GM18520 (cell line): ENCODE measurements at regions not wholly inside any gene's neighbourhood (a gene's known extent, or its start where the extent isn't known, plus 50 kb on each side); places are given as distances from the start of the nearest gene placed in this dataset.
"Not testable (repeated sequence)": the region's sequence is repeated elsewhere in the genome, so short reads cannot be mapped to it uniquely, and the experiment has no call there.

Experiments used
- ATAC-seq: cut with Tn5 transposase; IDR thresholded peaks from one replicate; pipeline ENCODE4 v1.9.1; 2021; ENCODE audit not compliant: unreplicated experiment

- no peak for ATAC-seq
Observed at GRCh38 chr5:125847561-125847960, 575.6 kb upstream of the GRAMD2B start.

DNA sequence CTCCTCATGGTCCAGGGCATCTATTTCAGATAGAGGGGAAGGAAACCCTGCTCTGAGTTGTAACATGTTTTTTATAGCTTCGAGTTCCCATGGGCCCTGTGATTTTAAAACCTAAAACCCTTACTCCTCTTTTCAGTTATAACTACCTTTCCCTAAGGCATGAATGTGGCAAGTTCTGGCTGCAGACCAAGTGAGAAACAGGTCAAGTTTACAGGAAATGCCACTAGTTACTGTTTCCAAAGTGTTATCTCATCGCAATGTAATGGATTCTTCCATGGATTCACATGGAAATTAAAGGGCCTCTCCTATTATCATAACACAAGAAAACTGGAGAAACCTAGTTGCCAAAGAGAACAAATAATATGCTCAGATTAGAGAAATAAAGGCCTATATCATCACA is 574.5 kb upstream of the GRAMD2B start:
- ATAC-seq, result no peak

DNA sequence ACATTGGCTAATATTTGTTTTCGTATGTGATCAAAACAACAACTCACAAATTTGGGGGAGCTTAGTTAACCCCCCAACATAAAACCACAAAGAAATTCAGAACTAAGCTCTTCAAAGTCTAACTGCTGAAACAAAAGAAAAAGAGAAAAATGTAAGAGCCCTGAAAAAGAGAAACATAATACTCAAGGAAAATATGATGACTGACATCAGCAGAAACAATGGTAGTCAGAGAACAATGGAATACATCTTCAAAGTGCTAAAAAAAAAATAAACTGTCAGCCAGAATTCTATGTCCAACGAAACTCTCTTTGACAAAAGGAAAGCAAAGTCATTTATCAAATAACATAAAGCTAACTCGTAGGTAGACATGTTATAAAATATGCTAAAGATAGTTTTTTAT is 566.3 kb upstream of the GRAMD2B start:
- ATAC-seq, result no peak

GRCh38 chr5:125863579-125863978 is 559.6 kb upstream of the GRAMD2B start:
- no peak for ATAC-seq

- no peak for ATAC-seq
Observed at GRCh38 chr5:125865166-125865815, 557.9 kb upstream of the GRAMD2B start.

GRCh38 chr5:125868036-125868435 is 555.2 kb upstream of the GRAMD2B start:
- ATAC-seq, result no peak

GRCh38 chr5:125870256-125870655 is 553.0 kb upstream of the GRAMD2B start:
- ATAC-seq, result no peak

GRCh38 chr5:125874057-125874456 is 549.2 kb upstream of the GRAMD2B start:
- ATAC-seq, result no peak

DNA sequence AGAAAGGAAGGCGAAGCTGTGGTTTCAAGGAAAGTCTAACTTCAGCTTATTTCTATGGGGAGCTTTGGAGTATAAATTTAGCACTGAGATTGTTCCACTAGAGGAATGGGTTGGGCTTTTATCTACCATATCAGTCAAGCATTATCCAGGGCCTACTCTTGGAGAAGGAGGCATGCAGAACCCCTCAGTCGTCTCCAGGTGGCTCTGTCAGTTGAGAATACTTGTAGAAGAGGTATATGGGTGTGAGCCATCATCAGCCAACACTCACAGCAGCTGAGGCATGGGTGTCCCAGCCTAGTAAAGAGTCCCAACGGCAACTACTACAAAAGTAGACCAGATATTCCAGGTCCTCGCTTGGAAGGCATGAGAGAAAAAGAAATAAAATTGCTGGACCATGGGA is 548.5 kb upstream of the GRAMD2B start:
- ATAC-seq, result no peak

GRCh38 chr5:125877248-125877647 is 546.0 kb upstream of the GRAMD2B start:
- ATAC-seq, result no peak

GRCh38 chr5:125882061-125882460 is 541.1 kb upstream of the GRAMD2B start:
- ATAC-seq, result no peak

DNA sequence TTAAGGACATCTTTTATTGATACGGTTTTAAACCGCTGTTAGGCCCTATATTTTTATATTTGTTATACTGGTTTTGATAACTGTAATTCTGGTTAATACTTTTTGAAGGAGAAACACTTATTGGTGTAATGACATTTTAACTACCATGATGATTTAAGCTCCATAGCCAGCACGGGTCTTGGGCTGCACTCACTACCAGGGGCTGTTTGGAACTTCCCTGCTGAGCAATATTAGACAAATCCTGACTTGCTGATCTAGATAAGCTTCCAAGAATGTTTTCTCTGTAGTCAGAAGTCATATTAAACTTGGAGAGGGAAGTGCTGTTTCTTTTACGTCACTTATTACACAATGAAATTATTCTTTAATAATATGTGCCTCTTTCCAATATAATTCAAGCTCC is 540.0 kb upstream of the GRAMD2B start:
- ATAC-seq, result no peak

- ATAC-seq, result no peak
Observed at GRCh38 chr5:125888358-125888757, 534.9 kb upstream of the GRAMD2B start.

GRCh38 chr5:125890511-125890931 is 532.7 kb upstream of the GRAMD2B start:
- ATAC-seq, result no peak

DNA sequence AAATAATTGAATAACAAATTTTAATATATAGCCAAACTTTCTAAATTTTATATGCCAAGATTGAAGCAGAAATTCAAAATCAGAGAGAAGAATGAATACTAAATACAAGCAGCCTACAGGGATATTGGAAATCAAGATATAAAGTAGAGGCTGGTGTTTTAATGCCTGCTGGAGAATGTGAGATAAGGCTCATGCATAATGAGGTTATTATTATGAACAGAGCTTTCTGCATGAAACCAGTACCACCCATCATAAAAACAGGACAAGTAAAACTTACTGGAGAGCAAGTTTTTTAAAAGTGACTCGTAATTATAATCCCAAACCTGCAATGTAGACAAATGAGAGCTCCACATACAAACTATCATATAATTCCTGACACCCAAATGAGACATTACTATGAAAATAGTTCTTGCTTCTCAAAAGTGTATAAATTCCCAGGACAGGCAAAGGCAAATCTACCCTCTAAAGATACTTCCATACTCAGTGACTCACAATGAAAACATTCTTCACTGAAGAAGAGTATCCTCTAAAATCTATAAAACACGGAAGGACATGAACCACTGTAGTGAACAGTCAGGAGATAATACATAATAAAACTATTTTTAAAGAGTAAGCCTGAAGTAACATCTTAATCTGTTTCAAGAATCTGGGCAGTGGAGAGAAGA is 532.0 kb upstream of the GRAMD2B start:
- ATAC-seq, result no peak

DNA sequence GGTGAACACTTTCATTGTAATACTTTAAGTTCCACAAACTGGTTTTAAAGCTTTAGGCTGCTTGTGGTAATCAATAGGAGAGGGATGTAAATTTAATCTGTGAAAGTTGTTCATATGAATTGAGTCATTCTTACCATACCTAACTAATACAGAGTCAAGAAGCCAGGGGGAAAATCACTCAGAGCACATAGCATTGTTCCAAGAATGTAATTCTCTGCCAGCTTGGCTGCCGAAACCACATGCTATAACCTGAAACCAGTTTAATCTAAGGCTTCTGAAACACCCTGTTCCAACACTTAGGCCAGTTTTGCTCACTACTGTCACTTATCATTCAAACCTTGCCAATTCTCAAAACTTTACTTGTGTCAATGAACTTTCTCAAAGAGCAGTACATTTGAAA is 528.8 kb upstream of the GRAMD2B start:
- ATAC-seq, result no peak

DNA sequence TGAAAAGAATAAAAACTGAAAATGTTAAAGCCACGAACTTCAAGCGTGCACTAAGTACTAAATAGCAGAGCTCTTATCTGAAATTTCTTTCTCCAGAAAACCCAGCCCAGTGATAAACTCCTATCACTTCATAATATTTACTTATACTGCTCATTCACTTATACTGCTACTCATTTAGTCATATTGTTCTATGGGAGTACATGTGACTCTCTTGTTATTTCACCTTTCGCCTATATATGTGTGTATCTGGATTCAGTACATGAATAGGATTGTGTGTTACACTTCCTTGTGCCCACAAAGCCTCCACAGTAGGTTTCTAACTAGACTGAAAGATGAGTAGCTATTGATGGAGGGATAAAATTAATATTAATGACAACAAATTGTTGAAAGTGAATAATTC is 526.8 kb upstream of the GRAMD2B start:
- ATAC-seq, result no peak

- no peak for ATAC-seq
Observed at GRCh38 chr5:125897089-125897488, 526.1 kb upstream of the GRAMD2B start.

DNA sequence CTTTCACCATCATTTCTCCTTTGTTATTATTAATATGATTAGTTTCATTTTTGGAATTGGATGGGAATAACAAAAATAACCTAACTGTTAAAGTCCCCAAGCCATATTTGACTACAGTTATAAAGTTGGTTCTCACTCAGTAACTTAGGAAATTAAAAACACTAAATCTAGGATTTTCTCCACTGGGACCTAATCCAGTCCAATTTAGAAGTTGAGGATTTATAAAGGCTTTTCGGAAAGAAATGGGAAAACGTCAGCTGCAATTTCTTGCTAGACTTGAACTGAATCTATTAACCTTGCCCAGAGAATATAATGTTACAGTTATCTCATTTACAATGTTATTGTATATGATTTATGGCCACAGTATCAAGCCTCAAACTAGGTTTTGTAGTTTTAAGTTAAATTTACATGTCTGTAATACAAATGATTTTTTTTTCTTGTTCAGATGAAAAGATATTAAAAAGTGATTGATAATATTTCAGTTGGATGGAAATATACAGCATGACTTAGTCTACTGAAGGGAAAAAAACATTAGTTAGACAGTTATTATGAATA is 524.3 kb upstream of the GRAMD2B start:
- ATAC-seq, result no peak

GRCh38 chr5:125912028-125912427 is 511.2 kb upstream of the GRAMD2B start:
- no peak for ATAC-seq

DNA sequence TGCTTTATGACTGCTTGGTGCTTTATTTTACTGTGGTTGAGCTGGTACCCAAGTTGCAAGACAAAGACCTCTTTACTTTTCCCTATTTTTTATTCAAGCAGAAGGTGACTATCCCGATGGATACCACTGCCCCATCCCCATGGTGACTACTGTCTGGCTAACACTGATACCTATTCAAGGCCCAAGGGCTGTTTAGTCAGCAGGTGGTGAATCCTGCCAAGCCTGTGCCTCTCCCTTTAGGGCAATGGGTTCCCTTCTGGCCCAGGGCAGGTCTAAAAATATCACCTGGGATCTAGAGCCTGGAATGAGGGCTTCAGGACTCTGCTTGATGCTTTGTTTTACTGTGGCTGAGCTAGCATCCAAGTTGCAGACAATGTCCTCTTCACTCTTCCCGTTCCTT is 510.0 kb upstream of the GRAMD2B start:
- no peak for ATAC-seq

DNA sequence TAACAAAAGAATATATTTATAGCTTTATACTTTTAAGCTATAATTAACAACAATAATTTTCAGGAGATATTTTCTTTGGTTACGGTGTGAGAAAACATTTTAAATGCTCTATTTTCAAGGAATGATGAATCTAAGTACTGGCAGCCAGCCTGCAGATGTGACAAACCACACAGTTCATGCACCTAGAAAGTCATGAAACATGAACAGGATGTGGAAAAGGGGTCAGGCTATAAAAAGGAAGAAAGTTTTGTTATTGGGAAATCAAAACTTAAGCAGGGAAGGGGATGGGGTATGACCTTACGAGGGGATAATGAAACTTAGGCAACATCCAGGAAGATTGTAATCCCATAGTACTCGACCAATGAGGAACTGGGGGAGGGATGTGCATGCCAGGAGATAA is 508.7 kb upstream of the GRAMD2B start:
- no peak for ATAC-seq

DNA sequence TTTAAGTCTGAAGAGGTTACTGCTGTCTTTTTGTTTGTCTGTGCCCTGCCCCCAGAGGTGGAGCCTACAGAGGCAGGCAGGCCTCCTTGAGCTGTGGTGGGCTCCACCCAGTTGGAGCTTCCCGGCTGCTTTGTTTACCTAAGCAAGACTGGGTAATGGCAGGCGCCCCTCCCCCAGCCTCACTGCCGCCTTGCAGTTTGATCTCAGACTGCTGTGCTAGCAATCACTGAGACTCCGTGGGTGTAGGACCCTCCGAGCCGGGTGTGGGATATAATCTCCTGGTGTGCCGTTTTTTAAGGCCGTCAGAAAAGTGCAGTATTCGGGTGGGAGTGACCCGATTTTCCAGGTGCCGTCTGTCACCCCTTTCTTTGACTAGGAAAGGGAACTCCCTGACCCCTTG is 499.3 kb upstream of the GRAMD2B start:
- ATAC-seq, result not testable (repeated sequence)
